ENCODE measurements at regions not wholly inside any gene's neighbourhood (a gene's known extent, or its start where the extent isn't known, plus 50 kb on each side); places are given as distances from the start of the nearest gene placed in this dataset.

- TF ChIP-seq CTCF (IDR thresholded peaks at IDR 0.05; ENCODE audit: poor library complexity) (no peak), EZH2 (IDR thresholded peaks at IDR 0.05; ENCODE audit: borderline replicate concordance) (no peak)
Observed at GRCh38 chr15:93210995-93211394, 122.0 kb upstream of the RGMA start.

Measured in hepatocyte (in vitro differentiated cells).